ENCODE measurements at regions not wholly inside any gene's neighbourhood (a gene's known extent, or its start where the extent isn't known, plus 50 kb on each side); places are given as distances from the start of the nearest gene placed in this dataset.

DNA sequence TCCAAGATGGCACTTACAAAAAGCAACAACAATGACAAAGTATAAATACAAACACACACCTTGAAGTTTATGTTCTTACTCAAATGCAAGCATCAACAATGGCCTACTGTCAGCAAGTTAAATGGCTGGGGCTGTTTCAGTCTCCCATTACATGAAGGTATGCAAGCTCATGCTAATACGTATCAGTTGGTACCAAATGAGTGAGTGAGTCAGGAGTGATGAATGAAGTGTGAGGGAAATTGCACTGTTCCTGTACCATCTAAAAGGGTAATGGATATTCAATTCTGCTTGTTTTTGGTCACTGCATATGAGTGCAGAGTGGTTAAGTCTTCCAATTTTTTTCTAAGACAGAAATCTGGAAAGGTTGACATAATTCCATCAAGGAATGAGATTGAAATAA is 964.9 kb downstream of the MAT2B start:
- H3K4me3 ChIP-seq (ENCODE audit: low read depth, low read length): no peak overlapping the region
- TF ChIP-seq POLR2A (IDR thresholded peaks at IDR 0.05; ENCODE audit: extremely low read depth, insufficient read length): no peak
- no peak for TF ChIP-seq MYC (IDR thresholded peaks at IDR 0.05; ENCODE audit: low read depth, low read length)
- no peak for TF ChIP-seq MAX (IDR thresholded peaks at IDR 0.05; ENCODE audit: low read depth, low read length)
- TF ChIP-seq CTCF (IDR thresholded peaks at IDR 0.05; ENCODE audit: low read depth, low read length): no peak
- DNase-seq (ENCODE audit: low read depth): no peak

GRCh38 chr5:164472165-164472564 is 966.7 kb downstream of the MAT2B start:
- TF ChIP-seq MYC (IDR thresholded peaks at IDR 0.05; ENCODE audit: low read depth, low read length): no peak

DNA sequence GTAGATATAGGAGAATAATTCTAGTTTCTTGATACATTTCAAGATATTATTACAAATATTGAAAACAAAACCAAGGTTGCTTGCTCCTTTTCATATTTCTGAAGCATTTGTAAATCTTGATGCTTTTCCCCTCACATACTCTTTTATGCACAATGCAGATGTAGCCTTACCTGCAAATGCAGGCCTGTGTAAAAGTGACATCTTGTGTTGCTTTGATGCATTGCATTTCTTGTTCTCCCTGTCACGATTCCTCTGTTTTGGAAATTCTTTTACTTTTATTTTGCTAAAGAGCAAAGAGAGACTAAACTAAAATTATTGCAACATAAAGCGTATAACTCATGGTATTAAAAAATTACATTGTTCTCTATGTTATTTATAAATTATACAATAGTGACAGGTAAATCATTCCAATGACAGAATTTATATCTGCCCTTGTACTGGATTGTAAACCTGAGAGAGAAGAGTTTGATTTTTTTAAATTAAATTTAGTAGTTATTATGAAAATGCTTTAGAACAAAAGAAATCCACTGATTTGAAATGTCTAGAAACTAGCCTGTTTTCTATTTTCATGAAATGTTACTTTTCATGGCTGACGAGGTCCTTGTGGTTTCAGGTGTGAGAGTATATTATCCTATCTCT is 970.0 kb downstream of the MAT2B start:
- TF ChIP-seq CTCF (IDR thresholded peaks at IDR 0.05; ENCODE audit: low read depth, low read length) (peak; percentile 35), POLR2A (IDR thresholded peaks at IDR 0.05; ENCODE audit: extremely low read depth, insufficient read length) (no peak)
- DNase-seq (ENCODE audit: low read depth): peak; percentile 11
- no peak overlapping the region for H3K4me3 ChIP-seq (ENCODE audit: low read depth, low read length)

More at GRCh38 chr5:164472165-164472564, 966.7 kb downstream of the MAT2B start:
- DNase-seq (ENCODE audit: low read depth): no peak
- H3K4me3 ChIP-seq (ENCODE audit: low read depth, low read length): no peak overlapping the region

DNA sequence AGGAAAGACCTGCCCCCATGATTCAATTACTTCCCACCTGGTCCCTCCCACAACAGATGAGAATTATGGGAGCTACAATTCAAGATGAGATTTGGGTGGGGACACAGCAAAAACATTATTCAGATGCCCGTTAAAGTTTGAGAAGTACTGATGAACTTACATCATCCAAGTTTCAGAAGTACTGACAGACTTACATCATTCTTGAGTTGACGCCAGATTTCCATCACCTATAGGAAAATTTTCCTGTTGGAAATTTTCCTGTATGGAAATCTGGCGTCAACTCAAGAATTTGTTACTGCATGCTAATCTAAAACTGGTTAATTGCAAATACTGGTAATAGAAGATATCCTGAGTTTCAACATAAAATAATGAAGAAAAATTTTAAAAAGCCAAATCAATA is 975.9 kb downstream of the MAT2B start:
- H3K4me3 ChIP-seq (ENCODE audit: low read depth, low read length): no peak overlapping the region
- TF ChIP-seq CTCF (IDR thresholded peaks at IDR 0.05; ENCODE audit: low read depth, low read length): no peak
- no peak for TF ChIP-seq MYC (IDR thresholded peaks at IDR 0.05; ENCODE audit: low read depth, low read length)
- no peak for TF ChIP-seq MAX (IDR thresholded peaks at IDR 0.05; ENCODE audit: low read depth, low read length)
- TF ChIP-seq POLR2A (IDR thresholded peaks at IDR 0.05; ENCODE audit: extremely low read depth, insufficient read length): no peak
- DNase-seq (ENCODE audit: low read depth): no peak

- no peak for TF ChIP-seq CTCF (IDR thresholded peaks at IDR 0.05; ENCODE audit: low read depth, low read length)
- TF ChIP-seq MAX (IDR thresholded peaks at IDR 0.05; ENCODE audit: low read depth, low read length): no peak
- TF ChIP-seq POLR2A (IDR thresholded peaks at IDR 0.05; ENCODE audit: extremely low read depth, insufficient read length): no peak
- no peak for TF ChIP-seq MYC (IDR thresholded peaks at IDR 0.05; ENCODE audit: low read depth, low read length)
- no peak for DNase-seq (ENCODE audit: low read depth)
- H3K4me3 ChIP-seq (ENCODE audit: low read depth, low read length): no peak overlapping the region
These were observed 976.9 kb downstream of the MAT2B start for GRCh38 chr5:164482351-164482750.

GRCh38 chr5:164484948-164485347 is 979.5 kb downstream of the MAT2B start:
- no peak for DNase-seq (ENCODE audit: low read depth)
- TF ChIP-seq POLR2A (IDR thresholded peaks at IDR 0.05; ENCODE audit: extremely low read depth, insufficient read length): no peak
- TF ChIP-seq MYC (IDR thresholded peaks at IDR 0.05; ENCODE audit: low read depth, low read length): no peak
- TF ChIP-seq CTCF (IDR thresholded peaks at IDR 0.05; ENCODE audit: low read depth, low read length): no peak
- TF ChIP-seq MAX (IDR thresholded peaks at IDR 0.05; ENCODE audit: low read depth, low read length): no peak
- no peak overlapping the region for H3K4me3 ChIP-seq (ENCODE audit: low read depth, low read length)

Data from NB4 (cell line).